ENCODE measurements at regions not wholly inside any gene's neighbourhood (a gene's known extent, or its start where the extent isn't known, plus 50 kb on each side); places are given as distances from the start of the nearest gene placed in this dataset.
A peak's percentile ranks its signal among the peaks of the same experiment; 100 is the strongest.

GRCh38 chr6:91751526-91751925 is 1164.7 kb upstream of the MAP3K7 start:
- DNase-seq, result no peak

GRCh38 chr6:91744566-91744965 is 1157.7 kb upstream of the MAP3K7 start:
- no peak for DNase-seq

DNA sequence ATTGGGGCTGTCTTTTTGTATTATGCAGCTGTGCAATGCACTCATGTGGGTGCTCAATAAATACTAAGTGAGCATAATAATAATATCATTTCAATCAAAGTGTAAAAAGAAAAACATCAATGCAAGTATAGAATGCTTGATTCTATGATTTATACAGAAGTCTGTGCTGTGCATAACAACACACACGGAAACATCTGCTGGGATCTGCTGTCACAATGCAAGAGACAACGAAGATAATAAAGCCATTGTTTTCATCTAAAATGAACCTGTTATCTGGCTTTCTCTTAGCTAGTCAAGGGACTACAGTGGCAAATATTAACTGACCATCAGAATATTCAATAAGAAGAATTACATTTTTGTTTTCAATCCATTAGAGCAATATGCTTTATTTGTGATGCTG is 1156.9 kb upstream of the MAP3K7 start:
- no peak for DNase-seq

- no peak for DNase-seq
These were observed 1145.1 kb upstream of the MAP3K7 start for GRCh38 chr6:91731939-91732338.

- DNase-seq, result no peak
These were observed 1143.8 kb upstream of the MAP3K7 start for GRCh38 chr6:91730710-91731109.

DNA sequence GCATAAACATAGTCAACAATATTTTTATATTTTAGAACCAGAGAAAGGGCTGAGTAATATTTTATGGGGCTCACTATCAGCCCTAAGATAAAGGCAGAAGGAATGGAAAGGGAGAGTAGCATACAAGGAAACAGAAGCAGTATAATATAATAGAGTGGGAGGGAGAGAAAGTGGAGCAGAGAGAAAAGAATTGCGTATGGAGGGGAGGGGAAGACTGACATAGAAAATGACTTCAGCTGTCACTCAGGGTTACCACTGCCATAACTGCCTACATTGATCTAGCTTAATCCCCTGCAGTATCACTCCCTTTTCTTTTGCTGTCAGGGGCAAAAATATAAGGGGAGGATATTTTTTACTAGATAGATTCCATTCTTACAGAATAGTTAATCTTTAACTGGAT is 1133.5 kb upstream of the MAP3K7 start:
- no peak for DNase-seq

GRCh38 chr6:91719414-91719813 is 1132.5 kb upstream of the MAP3K7 start:
- DNase-seq, result no peak

DNA sequence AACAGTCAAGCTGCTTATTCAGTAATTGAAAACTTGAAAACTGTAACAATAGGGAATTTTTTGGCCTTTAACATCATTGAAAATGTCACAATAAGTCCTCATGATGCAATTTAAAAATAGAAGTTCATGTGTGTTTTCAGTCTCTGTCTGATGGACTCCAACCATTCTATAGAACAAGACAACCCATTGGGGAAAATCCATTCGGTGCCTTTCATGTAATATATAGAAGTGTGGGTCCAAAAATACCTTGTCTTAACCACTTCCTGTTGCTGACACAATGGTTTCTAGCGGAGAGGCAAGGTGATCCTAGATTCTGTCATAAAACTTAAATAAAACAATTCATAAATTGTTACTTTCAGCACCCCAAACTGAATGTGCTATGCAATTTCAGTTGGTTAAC is 1131.3 kb upstream of the MAP3K7 start:
- DNase-seq, result no peak

- no peak for DNase-seq
These were observed 1130.2 kb upstream of the MAP3K7 start for GRCh38 chr6:91717094-91717493.

- no peak for DNase-seq
These were observed 1129.5 kb upstream of the MAP3K7 start for GRCh38 chr6:91716361-91716760.

GRCh38 chr6:91715171-91715805 is 1128.4 kb upstream of the MAP3K7 start:
- no peak for DNase-seq

- no peak for DNase-seq
These were observed 1127.0 kb upstream of the MAP3K7 start for GRCh38 chr6:91713911-91714310.

DNA sequence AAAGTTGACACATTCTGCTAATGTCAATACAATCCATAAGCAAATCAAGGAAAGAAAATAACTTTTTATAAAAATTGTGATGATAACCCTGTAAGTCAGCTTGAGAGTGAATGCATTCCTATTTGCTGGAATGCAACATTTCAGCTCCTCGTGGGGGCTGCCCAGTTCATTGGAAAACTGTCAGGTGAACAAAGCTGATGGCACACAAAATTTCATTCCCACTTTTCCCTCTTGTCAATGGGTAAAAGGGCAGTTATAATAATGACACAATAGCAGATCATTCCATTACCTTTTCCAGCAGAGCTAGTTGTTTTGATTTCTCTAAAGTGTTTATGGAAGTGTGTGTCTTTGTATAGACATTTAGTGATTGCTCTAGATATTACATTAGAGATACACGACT is 1124.6 kb upstream of the MAP3K7 start:
- DNase-seq, result no peak

DNA sequence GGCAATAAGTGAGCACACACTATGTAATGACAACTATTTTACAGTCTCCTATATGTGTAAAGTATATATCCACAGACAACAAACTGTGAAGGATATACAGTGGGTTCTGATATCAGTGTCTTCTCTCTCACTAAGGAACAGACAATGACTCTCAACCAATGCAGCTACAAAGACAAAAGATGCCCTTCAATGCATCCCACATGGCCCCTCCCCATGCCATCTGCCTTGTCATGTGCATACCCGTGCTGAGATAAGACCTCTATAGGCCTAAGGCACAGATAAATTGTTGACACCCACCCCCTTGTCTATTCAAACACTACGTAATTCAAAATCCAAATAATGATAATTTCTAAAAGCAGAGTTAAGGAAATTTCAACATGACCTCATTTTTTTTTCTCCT is 1123.5 kb upstream of the MAP3K7 start:
- no peak for DNase-seq

DNA sequence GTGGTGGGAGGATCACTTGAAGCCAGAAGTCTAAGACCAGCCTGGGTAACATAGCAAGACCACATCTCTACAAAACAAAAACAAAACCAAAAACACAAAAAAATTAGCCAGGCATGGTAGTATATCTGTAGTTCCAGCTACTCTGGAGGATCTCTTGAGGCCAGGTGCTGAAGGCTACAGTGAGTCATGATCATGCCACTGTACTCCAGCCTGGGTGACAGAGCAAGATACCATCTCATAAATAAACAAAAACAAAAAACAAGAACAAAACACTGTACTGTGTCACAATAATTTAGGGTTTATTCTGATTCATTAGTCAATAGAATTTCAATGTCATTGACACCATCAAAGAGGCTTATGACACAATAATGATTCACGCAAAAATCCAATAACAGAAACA is 1121.7 kb upstream of the MAP3K7 start:
- no peak for DNase-seq

DNA sequence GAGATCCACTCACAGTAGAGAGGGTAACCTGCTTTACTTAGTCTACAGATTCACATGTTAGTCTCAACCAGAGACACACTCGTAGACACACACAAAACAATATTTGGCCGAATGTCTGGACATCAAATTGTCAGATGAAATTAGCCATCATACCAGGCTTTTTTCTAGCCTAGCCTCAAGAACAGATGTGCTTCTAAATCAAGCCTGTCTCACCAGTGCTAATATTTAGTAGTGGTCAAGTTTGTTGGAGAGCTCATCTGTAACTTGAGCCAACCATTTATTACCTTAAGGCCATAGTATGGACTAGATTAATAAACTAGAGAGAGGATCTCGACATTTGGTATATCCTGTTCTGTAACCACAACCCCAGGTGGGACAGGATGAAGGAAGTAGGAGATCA is 1118.8 kb upstream of the MAP3K7 start:
- no peak for DNase-seq

DNA sequence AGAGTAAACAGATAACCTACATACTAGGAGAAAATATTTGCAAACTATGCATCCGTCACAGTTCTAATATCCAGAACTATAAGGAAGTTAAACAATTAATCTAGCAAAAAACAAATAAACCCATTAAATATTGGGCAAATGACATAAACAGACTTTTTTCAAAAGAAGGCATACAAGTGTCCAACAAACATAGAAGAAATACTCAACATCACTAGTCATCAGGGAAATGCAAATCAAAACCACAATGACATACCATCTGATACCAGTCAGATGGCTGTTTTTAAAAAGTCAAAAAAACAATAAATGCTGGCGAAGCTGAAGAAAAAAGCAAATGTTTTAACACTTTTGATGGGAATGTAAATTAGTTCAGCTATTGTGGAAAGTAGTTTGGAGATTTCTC is 1117.7 kb upstream of the MAP3K7 start:
- peak; percentile 75 for DNase-seq

- DNase-seq, result no peak
These were observed 1110.3 kb upstream of the MAP3K7 start for GRCh38 chr6:91697010-91697695.

DNA sequence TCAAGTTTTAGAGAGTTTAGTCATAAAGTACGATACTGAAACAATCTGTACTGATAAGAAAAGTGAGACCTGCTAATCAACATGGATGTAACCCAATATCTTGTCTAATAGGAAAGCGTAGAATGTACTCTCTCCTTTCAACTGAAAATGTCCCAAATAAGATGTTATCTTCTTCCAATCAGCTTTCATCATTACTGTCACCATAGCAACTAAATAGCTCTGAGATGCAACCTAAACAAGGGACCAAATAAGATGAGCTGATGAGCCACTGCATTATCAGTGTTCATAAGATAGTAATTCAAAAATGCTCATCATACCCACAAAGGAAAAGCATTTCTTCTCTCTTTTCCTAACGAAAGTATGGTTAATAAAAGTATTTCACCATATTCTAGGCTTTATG is 1108.3 kb upstream of the MAP3K7 start:
- DNase-seq, result no peak

DNA sequence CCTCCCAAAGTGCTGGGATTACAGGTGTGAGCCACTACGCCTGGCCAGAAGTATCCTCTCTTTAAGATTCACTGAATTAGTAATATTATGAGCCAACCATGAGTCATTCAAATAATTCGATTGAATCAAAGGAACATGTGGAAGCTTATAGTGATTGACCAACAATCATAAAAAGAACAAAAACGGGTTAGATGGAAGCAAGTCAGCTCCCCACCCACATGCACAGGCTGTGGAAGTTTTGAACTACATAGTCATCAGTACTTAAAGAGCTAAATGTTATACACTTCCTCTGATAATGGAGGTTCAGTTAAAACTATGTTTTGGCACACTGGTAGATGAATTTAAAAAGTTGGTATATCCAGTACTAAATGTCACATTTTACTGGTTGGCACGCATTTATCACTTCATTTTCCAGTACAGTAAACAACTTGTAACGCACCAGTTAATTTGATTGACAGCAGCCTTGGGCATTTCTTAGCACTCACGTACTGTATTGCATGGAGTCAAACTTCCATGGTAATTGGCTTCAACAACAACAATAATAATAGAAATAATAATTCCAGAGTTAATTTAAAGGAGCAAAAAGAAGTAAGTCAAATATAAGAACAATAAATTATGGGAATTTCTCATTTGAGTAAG is 1107.3 kb upstream of the MAP3K7 start:
- DNase-seq, result no peak

DNA sequence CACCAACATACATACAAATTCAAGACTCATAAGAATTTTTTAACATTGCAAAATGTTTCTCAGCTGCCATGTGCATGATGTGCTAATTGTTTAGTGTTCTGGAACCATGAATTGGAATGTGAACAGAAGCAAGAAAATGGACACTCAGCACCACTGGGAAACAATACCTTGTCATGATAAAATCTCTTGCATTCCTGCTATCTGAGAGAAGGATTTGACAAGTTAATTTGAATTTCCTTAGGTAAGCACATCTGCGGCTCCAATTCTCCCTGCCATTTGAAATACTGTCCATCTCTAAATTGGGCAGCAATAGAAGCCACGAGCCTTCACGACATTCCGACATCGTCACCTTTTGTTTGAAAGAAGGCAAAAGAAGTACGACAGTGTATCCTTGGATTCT is 1104.6 kb upstream of the MAP3K7 start:
- no peak for DNase-seq

GRCh38 chr6:91683240-91683639 is 1096.4 kb upstream of the MAP3K7 start:
- no peak for DNase-seq

- no peak for DNase-seq
These were observed 1094.4 kb upstream of the MAP3K7 start for GRCh38 chr6:91681296-91681695.

DNA sequence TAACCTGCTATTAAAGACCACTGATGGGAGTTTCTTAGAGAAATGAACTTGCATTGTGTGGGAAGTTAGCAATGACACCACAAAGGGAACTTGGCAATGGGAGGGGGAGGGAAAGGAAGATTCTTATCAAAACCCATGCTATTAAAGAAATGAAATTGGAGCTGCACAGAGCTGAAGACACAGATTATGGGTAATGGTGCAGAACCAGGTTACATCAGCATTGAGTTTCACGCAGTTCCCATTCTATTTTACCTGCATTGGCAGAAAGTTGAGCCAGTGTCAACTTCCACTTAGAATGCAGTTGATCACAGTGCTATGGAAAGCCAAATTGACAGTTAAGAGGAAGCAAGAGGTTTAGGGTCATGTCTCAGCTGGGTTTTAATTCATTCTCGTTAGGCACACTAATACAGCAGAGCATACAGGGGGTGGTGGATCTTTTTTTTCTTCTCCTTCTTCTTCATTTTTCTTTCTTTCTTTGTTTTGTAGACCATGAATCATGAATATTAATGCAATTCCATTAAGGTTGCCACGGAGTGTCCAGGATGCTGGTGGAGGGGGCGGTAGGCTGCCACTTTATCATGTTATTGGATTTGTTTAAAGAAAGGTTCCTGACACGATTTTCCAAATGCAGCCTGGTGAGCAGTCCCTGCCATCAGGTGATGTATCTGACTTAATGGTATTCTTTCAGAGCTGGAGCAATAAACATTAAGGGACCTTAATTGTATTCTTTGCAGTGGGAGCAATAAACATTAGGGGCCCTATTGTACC is 1092.0 kb upstream of the MAP3K7 start:
- DNase-seq, result no peak

Data from fibroblast of skin of right biceps (primary cell).